Tibial nerve (tissue), 3 donors: ENCODE measurements at regions not wholly inside any gene's neighbourhood (a gene's known extent, or its start where the extent isn't known, plus 50 kb on each side); places are given as distances from the start of the nearest gene placed in this dataset.

Experiments used
- POLR2A ChIP-seq, 2 donors: fragments of 450-650 bp; IDR thresholded peaks; one replicate each; pipeline ENCODE4 v1.6.1; 2017; ENCODE audit warnings: antibody characterized with exemption in 2 of 2, mild to moderate bottlenecking in 2 of 2, moderate library complexity in 2 of 2
- TF ChIP-seq, protein P1 (sequence below), 5 experiments: fragments of 200-600 bp in 3 of 5; fragments of 450-650 bp in 2 of 5; sonication (generic) in 3 of 5; IDR thresholded peaks; one replicate each; pipeline ENCODE4 v1.5.1; 2016 to 2019; ENCODE audit warnings: antibody characterized with exemption in 5 of 5, mild to moderate bottlenecking in 3 of 5, moderate library complexity in 2 of 5

DNA sequence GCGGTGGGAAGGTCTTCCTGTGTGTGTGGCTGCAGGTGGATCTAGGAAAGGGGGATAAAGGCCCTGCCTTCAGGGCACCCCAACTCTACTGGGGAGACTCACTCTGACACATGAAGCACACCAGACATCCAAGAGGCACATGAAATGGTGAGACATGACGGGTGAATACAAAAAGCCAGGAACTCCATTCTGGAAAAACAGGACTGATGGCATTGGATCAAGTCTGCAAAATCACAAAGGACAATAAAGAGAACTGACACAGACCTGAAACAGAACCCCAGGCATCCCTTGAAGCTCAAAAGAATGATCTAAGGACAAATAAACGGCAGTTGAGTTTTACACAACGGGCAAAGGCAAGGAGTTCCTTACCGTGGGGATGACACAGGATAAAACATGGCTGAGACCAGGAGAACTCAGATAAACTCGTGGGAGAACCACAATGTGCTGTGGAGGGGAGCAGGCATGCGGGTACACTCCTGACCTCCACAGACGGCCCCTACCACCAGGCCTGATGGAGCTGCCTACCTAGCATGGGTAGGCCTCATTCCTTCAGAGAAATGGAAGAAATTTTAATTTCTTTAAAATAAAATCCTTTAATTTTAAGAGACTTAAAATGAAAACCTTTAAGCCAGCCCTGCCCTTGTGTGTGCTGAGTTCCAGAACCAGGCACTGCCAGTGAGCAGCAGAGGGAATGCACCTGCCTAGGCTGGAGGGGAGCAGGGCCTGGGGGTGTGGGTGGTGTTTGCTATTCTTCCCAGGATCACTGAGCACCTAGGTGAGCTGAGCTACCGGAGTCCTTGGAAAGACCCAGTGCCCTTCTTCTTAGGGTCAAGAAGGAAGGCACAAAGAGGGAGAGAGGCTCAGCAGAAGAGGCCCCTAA lies 100.1 kb downstream of the SINHCAF start:
- TF ChIP-seq, protein P1, sequence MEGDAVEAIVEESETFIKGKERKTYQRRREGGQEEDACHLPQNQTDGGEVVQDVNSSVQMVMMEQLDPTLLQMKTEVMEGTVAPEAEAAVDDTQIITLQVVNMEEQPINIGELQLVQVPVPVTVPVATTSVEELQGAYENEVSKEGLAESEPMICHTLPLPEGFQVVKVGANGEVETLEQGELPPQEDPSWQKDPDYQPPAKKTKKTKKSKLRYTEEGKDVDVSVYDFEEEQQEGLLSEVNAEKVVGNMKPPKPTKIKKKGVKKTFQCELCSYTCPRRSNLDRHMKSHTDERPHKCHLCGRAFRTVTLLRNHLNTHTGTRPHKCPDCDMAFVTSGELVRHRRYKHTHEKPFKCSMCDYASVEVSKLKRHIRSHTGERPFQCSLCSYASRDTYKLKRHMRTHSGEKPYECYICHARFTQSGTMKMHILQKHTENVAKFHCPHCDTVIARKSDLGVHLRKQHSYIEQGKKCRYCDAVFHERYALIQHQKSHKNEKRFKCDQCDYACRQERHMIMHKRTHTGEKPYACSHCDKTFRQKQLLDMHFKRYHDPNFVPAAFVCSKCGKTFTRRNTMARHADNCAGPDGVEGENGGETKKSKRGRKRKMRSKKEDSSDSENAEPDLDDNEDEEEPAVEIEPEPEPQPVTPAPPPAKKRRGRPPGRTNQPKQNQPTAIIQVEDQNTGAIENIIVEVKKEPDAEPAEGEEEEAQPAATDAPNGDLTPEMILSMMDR (IDR thresholded peaks at IDR 0.05): no peak
- TF ChIP-seq POLR2A (IDR thresholded peaks at IDR 0.05): no peak
